ENCODE measurements at regions not wholly inside any gene's neighbourhood (a gene's known extent, or its start where the extent isn't known, plus 50 kb on each side); places are given as distances from the start of the nearest gene placed in this dataset.

- Histone ChIP-seq H3K9me3 (no peaks in the 10 kb centered on the region), H3K4me3 (no peak overlapping the region), H3K4me1 (no peaks in the 10 kb centered on the region), H3K36me3 (no peaks in the 10 kb centered on the region), H3K27me3 (peaks cover 0 to 91% (median 0%) of the 10 kb centered on the region in 4 donors), H3K27ac (replicated peaks in 1 of 4) (no peak overlapping the region)
- intact Hi-C loops (cut with DNase I), result no loop called here
- DNase-seq (ENCODE audit: extremely low spot score), result no peak
- 90% methylated on average over 6 of the region's 8 CpGs for WGBS
- TF ChIP-seq EP300 (IDR thresholded peaks at IDR 0.05), result no peak
Observed at GRCh38 chr9:135249711-135250110, 162.2 kb downstream of the OLFM1 start.

- Histone ChIP-seq H3K36me3 (no peaks in the 10 kb centered on the region), H3K27me3 (peaks cover 0 to 91% (median 0%) of the 10 kb centered on the region in 4 donors), H3K9me3 (no peaks in the 10 kb centered on the region), H3K4me3 (no peak overlapping the region), H3K4me1 (no peaks in the 10 kb centered on the region), H3K27ac (replicated peaks in 1 of 4) (no peak overlapping the region)
- no peak for DNase-seq (ENCODE audit: extremely low spot score)
- intact Hi-C loops (cut with DNase I), result no loop called here
- TF ChIP-seq POLR2A (IDR thresholded peaks at IDR 0.05; ENCODE audit: low read depth), result no peak
- no peak for TF ChIP-seq EP300 (IDR thresholded peaks at IDR 0.05)
- TF ChIP-seq CTCF (IDR thresholded peaks at IDR 0.05), result no peak
- TF ChIP-seq POLR2AphosphoS5 (IDR thresholded peaks at IDR 0.05), result no peak
- WGBS, result 100% methylated on average over 1 of the region's 6 CpGs
Observed at GRCh38 chr9:135251331-135251761, 163.9 kb downstream of the OLFM1 start.

GRCh38 chr9:135251996-135252760 lies 164.7 kb downstream of the OLFM1 start:
- no peak for DNase-seq (ENCODE audit: extremely low spot score)
- Histone ChIP-seq H3K4me1 (peaks cover 0 to under 1% (median 0%) of the 10 kb centered on the region in 4 donors), H3K36me3 (no peaks in the 10 kb centered on the region), H3K27me3 (peaks cover 0 to 93% (median 0%) of the 10 kb centered on the region in 4 donors), H3K9me3 (no peaks in the 10 kb centered on the region), H3K27ac (replicated peaks in 1 of 4) (no peak overlapping the region), H3K4me3 (no peak overlapping the region)
- WGBS, result 86% methylated on average over 28 of the region's 30 CpGs
- intact Hi-C loops (cut with DNase I), result no loop called here
- TF ChIP-seq EP300 (IDR thresholded peaks at IDR 0.05) (no peak), POLR2AphosphoS5 (IDR thresholded peaks at IDR 0.05) (no peak), POLR2A (IDR thresholded peaks at IDR 0.05; ENCODE audit: low read depth) (no peak), CTCF (IDR thresholded peaks at IDR 0.05) (no peak)

GRCh38 chr9:135252980-135253304 lies 165.5 kb downstream of the OLFM1 start:
- no peak for TF ChIP-seq CTCF (IDR thresholded peaks at IDR 0.05)
- no peak for TF ChIP-seq POLR2A (IDR thresholded peaks at IDR 0.05; ENCODE audit: low read depth)
- no peak for TF ChIP-seq POLR2AphosphoS5 (IDR thresholded peaks at IDR 0.05)
- TF ChIP-seq EP300 (IDR thresholded peaks at IDR 0.05), result no peak
- no peak overlapping the region for H3K4me3 ChIP-seq
- H3K27ac ChIP-seq (replicated peaks in 1 of 4), result no peak overlapping the region
- peaks cover 0 to 7% (median 5%) of the 10 kb centered on the region in 4 donors for H3K4me1 ChIP-seq
- 43% methylated on average over 8 of the region's 9 CpGs for WGBS
- no peak for DNase-seq (ENCODE audit: extremely low spot score)
- peaks cover 0 to 93% (median 0%) of the 10 kb centered on the region in 4 donors for H3K27me3 ChIP-seq
- intact Hi-C loops (cut with DNase I), result no loop called here
- H3K9me3 ChIP-seq, result no peaks in the 10 kb centered on the region
- no peaks in the 10 kb centered on the region for H3K36me3 ChIP-seq

- Histone ChIP-seq H3K9me3 (no peaks in the 10 kb centered on the region), H3K27ac (replicated peaks in 1 of 4) (no peak overlapping the region), H3K36me3 (no peaks in the 10 kb centered on the region), H3K4me3 (no peak overlapping the region), H3K27me3 (peaks cover 0 to 93% (median 0%) of the 10 kb centered on the region in 4 donors), H3K4me1 (peaks cover 0 to 7% (median 5%) of the 10 kb centered on the region in 4 donors)
- intact Hi-C loops (cut with DNase I), result no loop called here
- WGBS, result 19% methylated on average over 24 of the region's 31 CpGs
- DNase-seq (ENCODE audit: extremely low spot score), result no peak
- TF ChIP-seq POLR2AphosphoS5 (IDR thresholded peaks at IDR 0.05) (no peak), EP300 (IDR thresholded peaks at IDR 0.05) (no peak), CTCF (IDR thresholded peaks at IDR 0.05) (no peak), POLR2A (IDR thresholded peaks at IDR 0.05; ENCODE audit: low read depth) (no peak)
Observed at GRCh38 chr9:135253305-135254004, 166.0 kb downstream of the OLFM1 start.
